PFSK-1 (cell line): ENCODE measurements at regions not wholly inside any gene's neighbourhood (a gene's known extent, or its start where the extent isn't known, plus 50 kb on each side); places are given as distances from the start of the nearest gene placed in this dataset.

ENCODE experiments used
- POLR2AphosphoS5 ChIP-seq: IDR thresholded peaks from 2 replicates; pipeline ENCODE4 v1.6.1; 2012; ENCODE audit warnings: low read depth, mild to moderate bottlenecking, control low read depth, low read length, moderate library complexity
- TAF1 ChIP-seq: IDR thresholded peaks from 2 replicates; pipeline ENCODE4 v1.6.1; 2012; ENCODE audit warnings: low read length, control low read depth, borderline replicate concordance; ENCODE audit not compliant: insufficient read depth

DNA sequence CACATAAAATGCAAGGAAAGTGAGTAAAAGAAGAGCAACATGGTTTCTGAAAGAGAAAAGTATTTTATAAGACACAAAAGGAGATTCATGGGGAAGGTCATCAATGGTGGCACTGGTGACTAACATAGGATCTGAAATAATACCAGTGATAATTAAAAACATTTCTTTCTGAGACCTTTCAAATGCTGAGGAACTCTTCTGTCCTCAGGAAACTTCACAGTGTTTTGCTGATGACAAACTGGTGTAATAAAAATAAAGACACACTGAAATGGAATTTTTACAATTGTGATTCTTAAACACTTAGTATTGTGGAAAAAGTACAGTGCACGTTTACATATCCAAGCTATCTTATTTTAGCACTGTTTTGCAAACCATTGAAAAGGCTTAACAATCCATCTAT, 80.4 kb upstream of the ZBTB20 start:
- no peak for TF ChIP-seq POLR2AphosphoS5
- no peak for TF ChIP-seq TAF1
